ENCODE measurements at regions not wholly inside any gene's neighbourhood (a gene's known extent, or its start where the extent isn't known, plus 50 kb on each side); places are given as distances from the start of the nearest gene placed in this dataset.
"Not testable (repeated sequence)": the region's sequence is repeated elsewhere in the genome, so short reads cannot be mapped to it uniquely, and the experiment has no call there.

DNA sequence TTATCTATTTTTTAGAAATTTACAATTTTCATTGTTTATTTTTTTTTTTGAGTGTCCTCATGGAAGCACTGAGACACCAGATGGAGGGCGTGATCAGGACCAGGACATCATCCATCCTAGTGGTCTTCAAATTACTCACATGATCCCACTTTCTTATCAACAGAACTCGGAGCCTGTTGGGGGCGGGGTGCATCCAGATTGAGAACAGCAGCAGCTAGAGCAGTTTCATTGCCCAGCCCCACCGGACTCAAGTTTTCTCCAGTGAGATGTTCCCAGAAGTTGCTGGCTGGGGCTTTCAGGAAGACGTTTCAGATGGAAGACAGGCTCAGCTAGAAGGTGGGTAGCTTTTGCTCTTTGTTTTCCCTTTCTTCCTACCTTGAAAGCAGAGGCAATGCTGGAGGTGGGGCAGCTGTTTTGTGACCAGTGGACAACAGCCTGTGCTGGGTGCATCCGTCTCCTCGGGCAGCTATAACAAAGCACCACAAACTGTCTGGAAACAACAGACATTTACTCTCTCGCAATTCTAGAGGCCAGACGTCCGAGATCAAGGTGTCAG is 562.1 kb downstream of the TBC1D22A start:
- in situ Hi-C loops (cut with MboI; ENCODE audit: low sequenced_read_pairs) = no loop called here

DNA sequence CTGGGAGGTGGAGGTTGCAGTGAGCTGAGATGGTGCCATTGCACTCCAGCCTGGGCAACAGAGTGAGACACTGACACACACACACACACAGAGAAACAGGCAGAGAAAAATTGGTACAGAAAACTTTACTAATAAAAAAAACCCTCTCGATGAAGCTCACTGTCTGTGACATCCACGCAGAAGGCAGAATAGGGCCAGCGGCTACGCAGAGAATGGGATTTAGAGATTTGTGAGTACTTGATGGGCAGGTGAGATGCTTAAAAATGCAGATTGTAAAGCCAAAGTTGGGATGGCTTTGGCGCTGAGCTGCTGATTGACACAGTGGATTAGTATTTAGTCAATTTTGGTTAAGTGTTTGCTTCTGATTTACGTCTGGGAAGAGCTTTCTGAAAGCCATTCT is 561.1 kb downstream of the TBC1D22A start:
- in situ Hi-C loops (cut with MboI; ENCODE audit: low sequenced_read_pairs) = no loop called here

DNA sequence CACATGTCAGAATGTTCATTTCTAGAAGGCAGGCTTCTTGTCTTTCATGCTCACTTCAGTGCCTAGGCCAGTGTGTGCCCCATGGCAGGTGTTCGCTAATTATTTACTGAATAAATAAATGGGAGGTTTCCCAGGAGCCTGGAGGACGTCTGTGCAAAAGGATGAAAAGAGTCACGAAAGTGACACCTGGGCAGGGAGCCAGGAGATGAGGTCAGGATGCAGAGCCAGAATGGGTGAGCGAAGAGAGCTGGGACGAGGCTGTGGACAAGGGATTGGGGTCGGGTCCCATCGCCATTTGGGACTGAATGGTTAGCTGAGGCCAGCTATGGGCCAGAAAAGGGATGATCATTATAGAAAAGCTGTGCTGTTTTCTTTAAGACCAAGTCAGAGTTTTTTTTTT is 560.4 kb downstream of the TBC1D22A start:
- in situ Hi-C loops (cut with MboI; ENCODE audit: low sequenced_read_pairs) = no loop called here

DNA sequence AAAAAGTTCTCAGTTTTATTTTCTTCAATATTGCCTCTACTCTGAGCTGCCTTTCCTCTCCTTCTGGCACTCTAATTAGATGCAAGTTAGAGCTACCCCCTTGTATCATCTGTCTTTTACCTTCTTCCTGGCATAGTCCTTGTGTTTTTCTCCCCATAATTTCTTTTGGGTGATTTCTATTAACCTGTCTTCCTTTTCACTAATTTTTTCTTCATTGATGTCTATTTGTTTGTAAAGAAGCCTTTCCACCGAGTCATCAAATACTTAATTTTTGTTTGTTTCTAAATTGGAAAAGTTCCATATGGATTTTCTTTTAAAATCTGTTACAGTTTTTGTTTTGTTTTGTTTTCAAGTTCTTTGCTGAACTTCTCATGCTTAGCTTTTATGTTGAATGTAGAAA is 558.1 kb downstream of the TBC1D22A start:
- in situ Hi-C loops (cut with MboI; ENCODE audit: low sequenced_read_pairs) = no loop called here

DNA sequence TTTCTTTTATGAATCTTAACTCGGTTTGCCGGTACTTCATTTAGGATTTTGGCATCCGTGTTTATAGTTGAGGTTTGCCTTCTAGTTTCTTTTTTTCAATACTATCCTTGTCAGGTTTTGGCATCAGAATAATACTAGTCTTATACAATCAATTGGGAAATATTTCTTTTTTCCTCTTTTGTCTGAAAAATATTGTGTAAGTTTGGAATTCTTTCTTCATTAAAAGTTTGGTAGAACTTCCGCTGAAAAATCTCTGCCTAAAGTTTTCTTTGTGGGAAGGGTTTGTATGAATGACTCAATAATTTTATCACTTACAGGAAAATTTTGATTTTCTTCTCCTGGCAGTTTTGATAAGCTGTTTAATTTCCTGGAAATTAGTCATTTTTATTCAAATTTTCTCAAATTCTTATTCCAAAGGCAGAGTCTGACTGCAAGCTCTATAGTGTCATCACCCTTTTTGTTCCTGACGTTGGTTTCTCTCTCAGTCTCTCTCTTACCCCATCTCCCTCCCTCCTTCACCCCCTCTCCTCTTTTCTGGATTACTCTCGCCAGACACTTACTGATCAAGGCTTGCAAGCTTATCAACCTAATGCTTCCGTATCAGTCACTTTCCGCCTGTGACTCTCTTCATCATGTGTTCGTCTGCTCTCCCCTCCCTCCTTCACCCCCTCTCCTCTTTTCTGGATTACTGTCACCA is 555.7 kb downstream of the TBC1D22A start:
- in situ Hi-C loops (cut with MboI; ENCODE audit: low sequenced_read_pairs) = no loop called here

DNA sequence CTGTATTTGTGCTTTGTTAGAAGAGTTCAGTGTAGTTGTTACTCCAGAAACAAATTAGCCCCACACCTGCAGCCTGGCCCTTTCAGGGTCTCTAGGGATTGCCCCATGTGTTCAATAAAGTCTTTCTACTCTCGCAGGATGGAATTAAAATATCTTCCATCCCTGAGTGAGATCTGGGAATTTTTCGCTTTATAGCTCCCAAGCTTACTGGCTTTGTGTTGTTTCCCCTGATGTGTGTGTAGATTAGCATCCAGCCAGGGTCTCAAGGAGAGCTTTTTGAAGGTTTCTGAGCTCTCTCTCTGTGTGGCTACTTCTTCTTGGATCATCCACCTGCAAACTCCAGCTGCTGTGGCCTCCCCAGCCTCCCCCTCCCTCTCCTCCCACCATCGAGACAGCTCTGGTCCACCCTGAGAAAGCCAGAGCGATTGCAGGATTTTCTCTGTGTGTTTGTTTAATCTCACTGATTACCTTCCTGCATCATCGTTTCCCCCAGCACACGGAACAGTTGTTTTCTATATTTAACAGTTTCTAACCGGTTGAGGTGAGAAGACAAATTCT is 553.5 kb downstream of the TBC1D22A start:
- in situ Hi-C loops (cut with MboI; ENCODE audit: low sequenced_read_pairs) = no loop called here

DNA sequence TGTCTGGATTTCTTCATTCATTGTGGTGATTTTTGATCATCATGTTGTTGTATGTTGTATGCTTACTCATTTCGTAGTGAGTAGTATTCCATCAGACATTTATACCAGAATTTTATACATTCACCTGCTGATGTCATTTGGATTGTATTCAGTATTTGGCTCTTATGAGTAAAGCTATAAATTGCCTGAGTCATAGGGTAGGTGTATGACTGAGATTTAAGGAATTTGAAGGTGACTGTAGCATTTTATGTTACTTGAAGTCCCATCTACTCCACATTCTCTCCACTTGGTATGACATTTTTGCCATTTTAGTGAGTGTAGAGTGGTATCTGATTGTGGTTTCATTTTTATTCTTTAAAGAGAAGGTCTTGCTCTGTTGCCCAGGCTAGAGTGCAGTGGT is 548.2 kb downstream of the TBC1D22A start:
- in situ Hi-C loops (cut with MboI; ENCODE audit: low sequenced_read_pairs) = no loop called here

DNA sequence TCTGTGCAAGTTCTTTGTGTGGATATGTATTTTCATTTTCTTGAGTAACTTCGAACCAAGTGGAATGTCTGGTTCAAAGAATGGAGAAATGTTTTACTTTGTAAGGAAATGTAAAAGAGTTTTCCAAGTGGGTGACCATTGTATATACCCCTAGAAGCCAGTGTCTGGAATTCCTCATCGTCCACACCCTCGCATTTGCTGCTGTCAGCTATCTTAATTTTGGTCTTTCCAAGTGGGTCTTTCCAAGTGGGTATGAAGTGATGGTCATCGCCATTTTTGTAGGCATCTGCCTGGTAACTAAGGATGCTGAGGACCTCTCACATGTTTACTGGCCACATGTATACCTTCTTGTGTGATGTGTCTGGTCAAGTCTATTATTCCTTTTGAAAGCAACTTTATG is 547.5 kb downstream of the TBC1D22A start:
- in situ Hi-C loops (cut with MboI; ENCODE audit: low sequenced_read_pairs) = no loop called here

DNA sequence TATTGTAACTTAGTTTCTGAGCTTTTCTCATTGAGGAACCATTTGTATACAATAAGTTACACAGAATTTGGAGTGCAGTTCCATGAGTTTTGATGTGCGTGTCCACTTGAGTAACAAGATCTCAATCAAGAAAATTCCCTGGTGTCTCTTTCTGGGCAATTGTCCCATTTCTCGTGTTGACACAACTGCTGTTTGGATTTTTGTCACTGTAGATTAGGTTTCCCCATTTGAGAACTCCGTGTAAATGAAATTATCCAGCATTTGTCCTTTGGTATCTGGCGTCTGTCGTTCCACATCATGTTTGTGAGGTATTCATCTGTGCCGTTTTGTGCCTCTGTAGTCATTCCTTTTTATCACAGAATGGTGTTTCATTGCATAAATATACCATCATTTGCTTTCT is 547.0 kb downstream of the TBC1D22A start:
- in situ Hi-C loops (cut with MboI; ENCODE audit: low sequenced_read_pairs) = no loop called here

DNA sequence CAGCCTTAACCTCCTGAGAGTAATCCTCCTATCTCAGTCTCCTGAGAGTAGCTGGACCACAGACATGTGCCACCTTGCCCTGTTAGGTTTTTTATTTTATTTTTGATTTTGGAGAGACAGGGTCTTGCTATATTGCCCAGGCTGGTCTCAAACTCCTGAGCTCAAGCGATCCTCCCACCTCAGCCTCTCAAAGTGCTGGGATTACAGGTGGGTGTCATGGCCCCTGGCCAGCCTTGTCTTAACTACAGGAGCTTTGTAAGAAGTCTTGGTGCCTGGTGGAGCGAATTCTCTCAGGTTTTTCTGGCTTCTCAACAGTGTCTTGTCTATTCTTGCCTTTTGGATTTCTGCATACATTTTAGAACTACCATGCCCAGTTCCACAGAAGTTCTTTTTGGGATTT is 546.4 kb downstream of the TBC1D22A start:
- in situ Hi-C loops (cut with MboI; ENCODE audit: low sequenced_read_pairs) = no loop called here

DNA sequence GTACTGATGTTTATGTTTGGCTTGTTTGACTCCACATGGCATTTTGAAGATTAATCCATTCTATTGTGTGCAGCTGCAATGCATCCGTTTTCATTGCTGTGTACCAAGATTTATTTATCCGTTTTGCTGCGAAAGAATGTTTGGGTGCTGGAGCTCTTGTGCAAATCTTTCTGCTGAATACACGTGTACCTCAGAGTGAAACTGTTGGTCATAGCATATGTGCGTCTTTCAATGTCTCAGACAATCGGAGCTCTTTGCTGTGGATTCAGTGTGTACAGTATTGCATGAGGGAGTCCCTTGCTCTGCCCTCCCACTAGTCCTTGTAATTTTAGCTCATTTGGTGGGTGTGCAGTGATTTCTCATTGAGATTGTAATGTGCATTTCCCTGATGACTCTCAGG is 545.4 kb downstream of the TBC1D22A start:
- in situ Hi-C loops (cut with MboI; ENCODE audit: low sequenced_read_pairs) = no loop called here

DNA sequence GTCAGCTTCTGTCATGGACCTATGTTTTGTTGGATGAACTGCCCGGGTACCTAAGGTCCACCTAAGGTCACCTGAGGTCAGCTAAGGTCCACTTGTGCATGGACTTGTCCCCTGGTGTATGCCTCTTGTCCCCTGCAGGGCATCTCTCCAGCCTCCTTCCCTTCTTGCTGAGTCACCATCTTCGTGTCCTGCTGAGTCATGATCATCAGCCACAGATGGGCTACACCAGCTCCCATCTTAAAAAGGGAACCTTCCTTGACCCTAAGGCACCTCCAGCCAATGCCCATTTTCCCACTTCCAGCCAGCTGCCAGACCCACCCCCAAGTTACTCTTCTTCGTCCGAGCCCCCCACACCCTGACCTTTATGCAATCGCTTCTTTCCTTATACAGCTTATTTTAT is 544.9 kb downstream of the TBC1D22A start:
- in situ Hi-C loops (cut with MboI; ENCODE audit: low sequenced_read_pairs) = no loop called here

DNA sequence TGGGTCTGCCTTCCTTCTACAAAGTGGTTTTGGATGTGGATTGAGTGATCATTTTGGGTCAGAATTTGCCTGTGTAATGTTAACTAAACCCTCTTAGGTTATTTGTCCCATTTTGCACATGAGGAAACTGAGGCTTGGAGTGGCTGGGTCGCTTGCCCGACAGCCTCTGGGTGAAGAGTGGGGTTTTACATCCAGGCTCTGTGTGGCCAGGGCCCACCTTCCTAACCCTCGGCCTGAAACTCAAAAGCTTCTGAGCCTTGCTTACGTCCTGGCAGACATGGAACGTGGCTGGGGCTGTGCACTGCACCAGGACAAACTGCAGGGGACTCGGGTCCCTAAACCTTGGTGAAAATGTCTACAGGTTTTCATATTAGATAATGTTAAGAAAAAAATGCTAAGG is 542.4 kb downstream of the TBC1D22A start:
- in situ Hi-C loops (cut with MboI; ENCODE audit: low sequenced_read_pairs) = no loop called here

DNA sequence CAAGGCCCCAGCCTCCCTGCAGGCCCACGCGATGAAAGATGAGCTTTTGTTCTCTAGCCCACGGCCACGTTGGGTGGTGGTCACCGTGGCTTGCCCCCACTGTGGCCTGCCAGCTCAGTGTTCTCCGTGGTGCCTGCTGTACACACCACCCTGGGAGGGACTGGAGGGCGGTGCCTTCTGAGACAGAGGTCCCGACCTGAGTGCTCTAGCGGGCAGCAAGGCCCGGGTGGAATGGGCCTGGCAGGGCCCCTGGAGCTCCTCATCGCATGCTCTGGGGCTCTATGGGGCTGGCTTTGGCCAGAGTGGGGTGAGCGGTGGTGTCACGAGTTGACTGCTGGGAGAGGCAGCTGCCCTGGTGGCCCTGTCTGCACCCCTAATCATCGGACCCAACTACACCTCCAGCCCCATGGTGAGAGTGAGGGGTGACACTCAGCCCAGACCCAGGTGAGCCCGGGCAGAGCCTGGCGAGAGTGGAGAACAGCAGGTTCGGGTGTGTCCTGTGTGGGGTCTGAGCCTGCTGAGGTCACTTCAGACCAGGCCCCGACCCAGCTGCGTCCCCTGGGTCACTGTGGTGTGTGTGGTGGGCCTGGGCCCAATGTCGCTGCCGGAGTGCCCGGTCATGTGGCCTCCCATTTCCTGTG is 541.9 kb downstream of the TBC1D22A start:
- in situ Hi-C loops (cut with MboI; ENCODE audit: low sequenced_read_pairs) = no loop called here

DNA sequence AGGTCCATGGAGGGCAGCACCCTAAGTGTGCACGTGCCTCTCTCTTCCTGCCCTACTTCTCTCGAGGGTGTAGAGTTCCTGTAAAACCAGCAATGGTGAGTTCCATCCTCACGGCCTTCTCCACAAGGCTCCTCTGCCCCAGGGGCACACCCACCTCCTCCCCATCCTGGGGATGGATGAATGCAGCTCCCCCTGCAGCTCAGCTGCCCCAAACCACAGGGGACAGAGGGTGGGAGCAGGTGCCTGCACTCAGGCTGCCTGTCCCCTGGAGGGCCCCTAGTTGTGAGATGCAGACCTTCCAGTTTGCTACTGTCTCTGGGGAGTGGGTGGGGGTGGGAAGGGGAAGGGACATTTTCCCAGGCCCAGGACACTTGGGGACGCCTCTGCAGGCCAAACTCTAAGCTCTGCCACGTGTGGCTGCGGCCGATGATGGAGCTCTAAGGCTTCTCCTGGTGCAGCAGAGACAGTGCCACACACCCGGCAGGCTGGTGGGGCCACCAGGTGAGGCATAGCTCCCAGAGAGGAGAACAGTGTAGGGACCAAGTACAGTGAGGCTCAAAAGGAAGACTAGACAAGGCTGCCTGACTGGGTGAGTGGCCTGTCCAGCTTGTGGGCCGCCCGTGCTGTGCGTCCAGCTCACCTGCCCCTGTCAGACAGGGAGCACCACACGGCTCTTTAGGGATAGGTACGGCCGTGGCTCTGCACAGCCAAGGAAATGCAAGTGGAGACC is 540.9 kb downstream of the TBC1D22A start:
- in situ Hi-C loops (cut with MboI; ENCODE audit: low sequenced_read_pairs) = no loop called here

DNA sequence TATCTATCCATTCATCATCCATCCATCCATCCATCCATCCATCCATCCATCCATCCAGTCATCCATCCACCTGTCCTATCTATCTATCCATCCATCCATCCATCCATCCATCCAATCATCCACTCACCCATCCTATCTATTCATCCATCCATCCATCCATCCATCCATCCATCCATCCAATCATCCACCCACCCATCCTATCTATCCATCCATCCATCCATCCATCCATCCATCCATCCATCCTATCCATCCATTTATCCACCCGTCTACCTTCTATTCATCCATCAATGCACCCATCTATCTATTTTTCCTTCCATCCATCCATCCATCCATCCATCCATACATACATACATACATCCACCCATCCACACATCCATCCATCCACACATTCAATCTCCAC is 540.1 kb downstream of the TBC1D22A start:
- in situ Hi-C loops (cut with MboI; ENCODE audit: low sequenced_read_pairs) = not testable (repeated sequence)

DNA sequence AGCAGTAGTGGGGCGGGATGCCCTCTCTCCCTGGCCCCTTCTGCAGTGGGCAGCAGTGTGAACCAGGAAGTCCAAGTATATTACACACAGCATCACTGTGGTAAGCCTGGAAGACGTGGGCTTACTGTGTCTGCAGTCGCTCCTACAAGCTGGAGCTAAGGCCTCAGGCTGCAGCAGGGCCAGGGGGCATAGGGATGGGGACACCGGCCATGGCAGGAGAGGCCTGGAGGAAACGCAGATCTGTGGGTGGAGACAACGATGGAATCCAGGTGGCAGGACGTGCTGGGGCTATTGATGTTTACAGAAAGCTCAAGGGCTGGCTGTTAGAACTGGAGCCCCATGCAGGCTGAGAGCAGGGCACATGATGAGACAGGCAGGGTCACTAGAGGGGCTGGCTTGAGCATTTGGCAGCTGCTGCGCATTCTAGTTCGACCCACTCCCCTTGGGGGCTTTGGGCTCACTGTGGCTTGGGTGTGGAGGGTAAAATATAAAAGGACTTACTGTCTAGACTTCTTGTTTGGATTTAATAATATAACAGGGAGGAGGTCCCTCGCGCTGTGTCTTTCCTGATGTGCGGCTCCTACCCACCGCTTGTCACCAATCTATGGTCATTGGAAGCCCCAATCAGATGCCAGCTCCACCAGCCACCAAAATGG is 539.5 kb downstream of the TBC1D22A start:
- in situ Hi-C loops (cut with MboI; ENCODE audit: low sequenced_read_pairs) = no loop called here

DNA sequence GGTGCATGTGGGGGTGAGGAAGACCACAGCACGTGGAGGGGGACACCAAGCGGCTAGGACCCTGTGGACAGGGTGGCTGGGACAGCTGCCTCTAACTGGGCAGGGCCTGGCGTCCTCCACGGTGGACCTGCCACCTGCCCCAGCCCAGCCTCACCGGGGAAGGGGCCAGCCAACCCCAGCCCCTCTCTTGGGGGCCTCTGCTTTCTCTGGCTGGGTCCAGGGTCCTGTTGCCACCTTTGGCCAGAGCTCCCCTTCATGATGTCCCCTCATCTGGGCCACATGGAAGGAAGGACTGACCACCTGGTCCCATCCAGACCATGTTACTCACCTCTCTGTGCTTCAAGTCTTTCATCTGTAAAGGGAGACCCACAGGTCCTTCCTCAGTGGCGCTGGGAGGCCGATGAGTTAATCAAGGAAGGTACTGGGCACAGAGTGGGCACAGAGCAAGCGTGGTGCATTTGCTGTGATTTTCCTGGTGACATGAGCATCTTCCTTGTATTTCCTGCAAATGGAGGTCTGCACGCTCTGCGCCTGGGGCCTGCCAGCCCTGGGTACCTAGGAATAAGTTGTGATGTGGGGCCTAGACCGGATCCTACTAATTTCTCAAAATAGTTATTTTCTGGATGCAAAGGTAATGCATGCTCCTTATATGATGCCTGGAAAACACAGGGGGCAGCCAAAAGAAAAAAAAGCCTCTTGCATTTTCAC is 538.4 kb downstream of the TBC1D22A start:
- in situ Hi-C loops (cut with MboI; ENCODE audit: low sequenced_read_pairs) = no loop called here

DNA sequence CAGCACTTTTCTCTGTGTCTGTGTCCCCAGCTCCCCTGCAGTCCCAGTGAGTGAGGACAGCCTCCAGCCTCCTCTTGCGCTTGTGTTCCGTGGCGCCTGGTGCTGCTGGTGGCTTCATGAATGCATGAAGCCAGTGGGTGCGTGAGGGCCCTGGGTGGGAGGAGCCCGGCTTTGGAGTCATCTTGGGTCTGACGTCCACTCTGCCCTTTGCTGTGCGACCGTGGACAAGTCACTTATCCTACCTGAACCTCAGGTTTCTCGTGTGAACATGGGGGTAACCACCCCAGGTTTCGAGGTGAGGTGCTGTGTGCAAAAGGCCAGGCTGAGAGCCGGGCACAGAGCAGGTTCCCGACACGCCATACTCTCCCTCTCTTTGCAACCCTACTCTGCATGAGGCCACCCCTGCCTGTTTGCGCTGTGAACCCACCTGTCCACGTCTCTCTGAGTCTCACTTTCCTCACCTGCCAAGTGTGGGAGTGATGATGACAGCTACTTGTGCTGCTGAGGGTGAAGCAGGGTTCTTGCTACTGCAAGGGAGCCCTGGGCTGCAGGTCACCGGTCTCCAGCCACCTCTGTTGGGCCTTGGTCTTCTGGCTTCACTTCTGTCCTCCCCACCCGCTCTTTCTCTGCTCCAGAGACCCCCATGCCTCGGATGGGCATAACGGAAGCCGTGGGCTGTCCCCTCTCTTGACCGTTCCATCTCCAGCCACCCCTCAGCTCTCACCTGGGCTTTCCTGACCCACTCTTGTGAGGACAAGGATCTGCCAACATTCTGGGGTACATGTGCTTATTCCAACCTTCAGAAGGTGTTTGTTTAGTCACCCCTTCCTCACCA is 537.6 kb downstream of the TBC1D22A start:
- in situ Hi-C loops (cut with MboI; ENCODE audit: low sequenced_read_pairs) = no loop called here
